ENCODE measurements at regions not wholly inside any gene's neighbourhood (a gene's known extent, or its start where the extent isn't known, plus 50 kb on each side); places are given as distances from the start of the nearest gene placed in this dataset.

DNA sequence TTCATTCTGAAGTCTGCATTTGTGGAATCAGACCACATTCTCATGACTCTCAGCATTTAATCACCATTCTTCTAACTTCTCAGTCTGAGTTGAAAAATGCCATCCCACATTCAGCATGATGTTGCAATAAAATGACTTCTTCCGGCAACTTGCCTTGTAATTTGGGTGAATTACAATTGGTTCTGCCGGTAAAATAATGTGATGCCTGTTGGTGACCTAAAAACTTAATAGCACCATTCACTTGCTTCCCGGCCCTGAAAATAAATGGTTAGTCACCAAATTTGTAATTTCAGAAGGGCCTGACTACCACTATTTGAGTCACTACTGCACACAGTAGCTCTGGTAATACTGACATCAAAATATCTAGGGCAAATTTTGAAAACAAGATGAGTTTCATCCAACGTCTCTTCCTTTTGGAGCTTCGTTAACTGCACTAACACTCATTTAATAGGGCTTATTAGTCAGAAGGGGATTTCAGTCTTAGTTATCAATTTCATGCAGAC, 637.1 kb upstream of the CHAC2 start:
- no peak for TF ChIP-seq CTCF (IDR thresholded peaks at IDR 0.05; ENCODE audit: insufficient read depth, low read length, poor library complexity, severe bottlenecking)
- no peak for TF ChIP-seq EZH2phosphoT487 (conservative IDR thresholded peaks at IDR 0.05; ENCODE audit: low read length)

Data from SU-DHL-6 (cell line).